ENCODE measurements at regions not wholly inside any gene's neighbourhood (a gene's known extent, or its start where the extent isn't known, plus 50 kb on each side); places are given as distances from the start of the nearest gene placed in this dataset.

DNA sequence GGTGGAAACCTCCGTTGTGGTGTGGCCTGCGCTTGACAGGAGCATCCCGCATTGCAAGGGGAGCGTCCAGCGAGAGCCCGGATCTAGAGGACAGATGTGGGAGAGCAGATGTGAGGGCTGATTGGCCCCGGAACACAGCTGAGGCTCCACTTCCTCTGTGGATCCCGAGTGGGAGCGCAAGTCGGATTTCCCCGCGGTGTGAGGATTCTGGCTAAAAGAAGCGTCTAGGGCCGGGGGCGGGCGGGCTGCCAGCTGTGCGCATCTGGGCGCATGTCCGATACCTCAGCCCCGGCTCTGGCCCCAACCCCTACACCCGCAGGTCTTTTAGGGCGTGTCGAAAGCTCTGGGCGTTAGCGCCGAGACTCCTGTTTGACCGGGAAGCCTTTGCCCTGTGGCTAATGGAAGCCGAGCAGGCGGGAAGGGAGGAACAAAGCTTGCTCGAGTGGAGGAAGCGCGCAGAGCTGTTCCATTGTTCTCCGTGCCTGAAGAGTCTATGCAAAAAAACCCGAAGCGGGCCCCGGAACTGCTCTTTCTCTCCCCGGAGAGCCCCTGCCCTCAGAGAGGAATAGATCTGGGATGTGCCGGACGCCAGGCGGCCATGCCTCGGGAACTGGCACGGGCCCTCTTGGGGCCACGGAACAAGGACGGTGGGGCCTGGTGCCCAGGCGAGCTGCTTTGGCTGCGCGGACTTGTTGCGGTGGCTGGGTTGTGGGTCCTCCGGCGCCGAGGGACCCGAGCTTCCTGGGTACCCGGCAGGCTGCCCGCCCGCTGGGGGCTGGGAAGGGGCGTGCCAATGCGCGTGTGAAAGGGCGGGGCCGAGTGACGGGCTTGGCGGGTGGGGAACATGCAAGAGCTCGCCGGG lies 111.1 kb downstream of the NAV1 start:
- DNase-seq (ENCODE audit: low spot score) = peak; percentile 29
- TF ChIP-seq, protein P1, sequence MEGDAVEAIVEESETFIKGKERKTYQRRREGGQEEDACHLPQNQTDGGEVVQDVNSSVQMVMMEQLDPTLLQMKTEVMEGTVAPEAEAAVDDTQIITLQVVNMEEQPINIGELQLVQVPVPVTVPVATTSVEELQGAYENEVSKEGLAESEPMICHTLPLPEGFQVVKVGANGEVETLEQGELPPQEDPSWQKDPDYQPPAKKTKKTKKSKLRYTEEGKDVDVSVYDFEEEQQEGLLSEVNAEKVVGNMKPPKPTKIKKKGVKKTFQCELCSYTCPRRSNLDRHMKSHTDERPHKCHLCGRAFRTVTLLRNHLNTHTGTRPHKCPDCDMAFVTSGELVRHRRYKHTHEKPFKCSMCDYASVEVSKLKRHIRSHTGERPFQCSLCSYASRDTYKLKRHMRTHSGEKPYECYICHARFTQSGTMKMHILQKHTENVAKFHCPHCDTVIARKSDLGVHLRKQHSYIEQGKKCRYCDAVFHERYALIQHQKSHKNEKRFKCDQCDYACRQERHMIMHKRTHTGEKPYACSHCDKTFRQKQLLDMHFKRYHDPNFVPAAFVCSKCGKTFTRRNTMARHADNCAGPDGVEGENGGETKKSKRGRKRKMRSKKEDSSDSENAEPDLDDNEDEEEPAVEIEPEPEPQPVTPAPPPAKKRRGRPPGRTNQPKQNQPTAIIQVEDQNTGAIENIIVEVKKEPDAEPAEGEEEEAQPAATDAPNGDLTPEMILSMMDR (IDR thresholded peaks at IDR 0.05; ENCODE audit: extremely low read depth, missing control alignments) = no peak

DNA sequence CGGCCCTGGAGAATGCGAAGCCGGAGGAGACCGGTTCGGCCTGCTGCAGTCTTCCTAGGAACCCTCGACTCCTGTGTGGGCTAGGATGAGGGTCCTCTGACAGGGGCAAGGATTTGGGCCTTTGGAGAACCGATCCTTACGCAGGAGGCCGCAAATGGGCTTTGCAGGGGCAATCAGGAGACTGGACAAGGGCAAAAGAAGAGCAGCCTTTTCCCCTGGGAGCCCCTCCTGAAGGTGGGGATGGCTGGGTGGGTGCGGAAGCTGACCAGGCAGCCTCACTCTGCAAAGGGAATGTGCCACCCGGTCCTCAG lies 111.7 kb downstream of the NAV1 start:
- DNase-seq (ENCODE audit: low spot score) = no peak
- TF ChIP-seq, protein P1 (IDR thresholded peaks at IDR 0.05; ENCODE audit: extremely low read depth, missing control alignments) = no peak

DNA sequence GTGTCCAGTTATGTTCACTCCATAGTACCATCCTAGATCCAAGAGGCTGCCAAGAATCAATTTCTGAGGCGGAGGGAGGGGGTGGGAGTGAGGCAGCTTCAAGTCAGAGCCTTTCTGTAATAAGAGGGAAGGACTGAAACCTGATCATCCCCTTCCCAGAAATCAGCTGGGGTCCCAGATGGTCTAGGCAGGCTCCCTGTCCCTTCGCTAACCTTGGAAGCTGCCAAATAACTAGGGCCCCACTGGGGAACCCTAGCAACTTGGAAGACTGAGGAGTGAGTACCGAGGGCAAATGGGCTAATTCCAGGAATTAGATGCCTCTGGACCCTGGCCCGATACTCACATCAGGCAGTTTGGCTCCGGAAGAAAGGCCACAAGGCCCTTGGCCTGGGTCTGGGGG lies 113.3 kb downstream of the NAV1 start:
- DNase-seq (ENCODE audit: low spot score) = no peak
- TF ChIP-seq, protein P1 (IDR thresholded peaks at IDR 0.05; ENCODE audit: extremely low read depth, missing control alignments) = no peak

DNA sequence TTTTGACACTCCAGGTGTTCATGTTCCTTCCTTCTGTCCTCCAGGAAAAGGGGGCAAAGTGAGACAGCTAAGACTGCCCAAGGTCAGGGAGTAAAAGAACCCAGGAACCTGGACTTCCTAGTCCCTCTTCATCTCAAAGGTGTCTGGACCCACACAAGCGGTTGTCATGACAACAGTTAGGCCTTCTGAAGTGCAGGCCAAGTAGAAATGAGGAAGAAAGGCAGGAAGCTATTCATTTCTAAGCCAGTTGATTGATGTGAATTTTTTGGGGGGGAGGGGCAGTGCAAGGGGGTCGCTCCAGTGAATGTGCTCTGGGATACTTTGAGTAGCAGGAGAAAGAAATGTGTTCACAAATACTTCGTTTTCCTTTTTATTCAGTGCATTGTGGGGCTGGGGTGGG lies 114.3 kb downstream of the NAV1 start:
- no peak for DNase-seq (ENCODE audit: low spot score)
- TF ChIP-seq, protein P1 (IDR thresholded peaks at IDR 0.05; ENCODE audit: extremely low read depth, missing control alignments) = no peak

DNA sequence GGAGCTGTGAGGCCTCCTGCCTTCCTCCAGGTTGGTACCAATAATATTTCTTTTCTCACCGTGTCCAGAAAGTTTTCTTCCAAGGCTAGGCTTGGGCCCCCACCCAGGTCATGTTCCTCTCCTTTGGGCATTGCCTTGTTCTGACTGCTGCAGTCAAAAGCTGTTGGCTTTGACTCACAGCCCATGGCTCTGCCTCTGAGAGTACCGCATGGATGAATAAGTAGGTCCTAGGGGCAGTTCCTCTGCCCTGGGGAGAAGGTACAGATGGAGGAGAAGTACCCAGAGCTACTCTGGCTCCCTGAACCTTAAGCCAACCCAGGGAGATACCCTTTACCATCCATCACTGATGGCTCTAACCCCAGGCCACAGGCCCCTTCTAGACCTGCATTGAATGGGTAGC lies 115.0 kb downstream of the NAV1 start:
- TF ChIP-seq, protein P1 (IDR thresholded peaks at IDR 0.05; ENCODE audit: extremely low read depth, missing control alignments) = no peak
- no peak for DNase-seq (ENCODE audit: low spot score)

DNA sequence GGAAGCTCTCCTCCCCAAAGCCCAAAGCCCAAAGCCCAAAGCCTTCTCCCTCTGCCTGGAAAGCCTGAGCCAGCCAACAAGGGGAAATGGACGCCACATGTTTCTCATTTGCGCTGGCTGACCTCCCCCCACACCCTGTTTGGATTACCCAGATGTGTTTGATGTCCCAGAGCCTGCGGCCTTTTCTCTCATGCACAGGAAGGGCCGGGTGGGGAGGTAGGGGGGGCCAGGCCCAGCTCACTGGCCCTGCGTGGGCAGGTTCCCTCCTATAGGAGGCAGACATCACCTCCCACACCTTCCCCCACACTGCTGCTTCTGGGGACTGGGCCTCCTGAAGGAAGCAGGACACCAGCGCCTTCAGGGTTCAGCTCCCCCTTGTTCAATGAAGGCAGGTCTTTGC lies 116.3 kb downstream of the NAV1 start:
- TF ChIP-seq, protein P1 (IDR thresholded peaks at IDR 0.05; ENCODE audit: extremely low read depth, missing control alignments) = no peak
- no peak for DNase-seq (ENCODE audit: low spot score)

DNA sequence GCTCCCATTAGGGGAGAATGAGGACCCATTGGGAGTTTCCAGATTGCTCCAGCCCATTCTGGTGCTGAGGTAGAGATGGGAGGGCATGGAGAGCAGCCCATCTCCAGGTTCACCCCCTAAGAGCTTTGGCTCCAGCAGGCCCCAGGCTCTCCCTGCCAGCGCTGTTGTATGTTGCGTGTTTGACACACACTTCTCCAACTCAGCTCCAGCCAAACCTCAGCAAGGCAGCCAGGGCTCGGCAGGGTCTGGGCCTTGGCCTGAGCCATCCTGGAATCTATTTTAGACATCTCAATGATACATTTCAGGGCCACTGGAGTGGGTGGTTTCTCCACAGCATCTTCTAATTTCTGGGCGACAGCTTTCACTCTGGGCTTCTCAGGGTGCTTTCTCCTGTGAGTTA lies 117.0 kb downstream of the NAV1 start:
- no peak for DNase-seq (ENCODE audit: low spot score)

More for the DNA sequence above, 117.0 kb downstream of the NAV1 start:
- TF ChIP-seq, protein P1 (IDR thresholded peaks at IDR 0.05; ENCODE audit: extremely low read depth, missing control alignments) = no peak

All from GM20000 (cell line).